NCI-H2107 treated with DMSO at 0.1 percent for 48 hours (cell line): ENCODE measurements at regions not wholly inside any gene's neighbourhood (a gene's known extent, or its start where the extent isn't known, plus 50 kb on each side); places are given as distances from the start of the nearest gene placed in this dataset.
"Not testable (repeated sequence)": the region's sequence is repeated elsewhere in the genome, so short reads cannot be mapped to it uniquely, and the experiment has no call there.

Experiments used
- DNase-seq: peaks from one replicate; lab custom pipeline; 2025; ENCODE audit not compliant: unreplicated experiment; lab: John Stamatoyannopoulos, UW

GRCh38 chr11:91091563-91091962, 868.7 kb upstream of the CHORDC1 start:
- no peak for DNase-seq

- DNase-seq: no peak
Measured at GRCh38 chr11:91086028-91086427, 863.2 kb upstream of the CHORDC1 start.

GRCh38 chr11:91082255-91082654, 859.4 kb upstream of the CHORDC1 start:
- DNase-seq: no peak

GRCh38 chr11:91081440-91082043, 858.7 kb upstream of the CHORDC1 start:
- no peak for DNase-seq

- no peak for DNase-seq
Measured at GRCh38 chr11:91078221-91078620, 855.4 kb upstream of the CHORDC1 start.

GRCh38 chr11:91075032-91075695, 852.3 kb upstream of the CHORDC1 start:
- DNase-seq: no peak

GRCh38 chr11:91067666-91068065, 844.8 kb upstream of the CHORDC1 start:
- DNase-seq: no peak

GRCh38 chr11:91066456-91067047, 843.7 kb upstream of the CHORDC1 start:
- no peak for DNase-seq

- not testable (repeated sequence) for DNase-seq
Measured at GRCh38 chr11:91063399-91063798, 840.5 kb upstream of the CHORDC1 start.

GRCh38 chr11:91047882-91048281, 825.0 kb upstream of the CHORDC1 start:
- DNase-seq: no peak

- DNase-seq: no peak
Measured at GRCh38 chr11:91046261-91046660, 823.4 kb upstream of the CHORDC1 start.

GRCh38 chr11:91041626-91042025, 818.8 kb upstream of the CHORDC1 start:
- no peak for DNase-seq

- DNase-seq: no peak
Measured at GRCh38 chr11:91023731-91024130, 800.9 kb upstream of the CHORDC1 start.

- no peak for DNase-seq
Measured at GRCh38 chr11:91011503-91011902, 788.7 kb upstream of the CHORDC1 start.

- DNase-seq: no peak
Measured at GRCh38 chr11:91005458-91005857, 782.6 kb upstream of the CHORDC1 start.

GRCh38 chr11:90997241-90997640, 774.4 kb upstream of the CHORDC1 start:
- no peak for DNase-seq

GRCh38 chr11:90972159-90972558, 749.3 kb upstream of the CHORDC1 start:
- DNase-seq: not testable (repeated sequence)

- DNase-seq: no peak
Measured at GRCh38 chr11:90947930-90948329, 725.1 kb upstream of the CHORDC1 start.

- DNase-seq: no peak
Measured at GRCh38 chr11:90930252-90930651, 707.4 kb upstream of the CHORDC1 start.

GRCh38 chr11:90919332-90919731, 696.5 kb upstream of the CHORDC1 start:
- no peak for DNase-seq

- no peak for DNase-seq
Measured at GRCh38 chr11:90916706-90917105, 693.9 kb upstream of the CHORDC1 start.

- DNase-seq: no peak
Measured at GRCh38 chr11:90913131-90913668, 690.4 kb upstream of the CHORDC1 start.
